OCI-LY3 (cell line): ENCODE measurements at regions not wholly inside any gene's neighbourhood (a gene's known extent, or its start where the extent isn't known, plus 50 kb on each side); places are given as distances from the start of the nearest gene placed in this dataset.

Experiments
- EZH2phosphoT487 ChIP-seq: fragments of 200-600 bp; shearing (Covaris generic); IDR thresholded peaks from 2 replicates; pipeline ENCODE4 v1.6.1; 2018; ENCODE audit warnings: antibody characterized with exemption, mixed run types, low read depth
- TF ChIP-seq, protein P1 (sequence below): fragments of 200-600, 300-600 bp; sonication (generic); IDR thresholded peaks from 2 replicates; pipeline ENCODE4 v1.5.1; 2014; ENCODE audit warnings: antibody characterized with exemption, low read length, low read depth

DNA sequence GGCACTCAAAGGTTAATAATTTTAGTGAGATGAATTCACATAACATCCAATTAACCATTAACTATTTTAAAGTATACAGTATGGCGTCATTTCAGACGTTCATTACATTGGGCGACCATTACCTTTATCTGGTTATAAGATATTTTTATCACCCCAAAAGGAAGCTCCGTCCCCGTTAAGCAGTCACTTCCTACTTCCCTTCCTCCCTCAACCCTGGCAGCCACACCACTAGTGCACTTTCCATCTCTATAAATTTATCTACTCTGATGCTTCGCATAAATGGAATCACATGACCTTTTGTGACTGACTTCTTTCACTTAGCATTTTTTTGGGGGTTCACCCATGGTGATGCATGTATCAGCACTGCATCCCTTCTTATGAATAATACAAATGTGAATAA, 168.3 kb upstream of the PUM3 start:
- TF ChIP-seq EZH2phosphoT487, result no peak
- TF ChIP-seq, protein P1, sequence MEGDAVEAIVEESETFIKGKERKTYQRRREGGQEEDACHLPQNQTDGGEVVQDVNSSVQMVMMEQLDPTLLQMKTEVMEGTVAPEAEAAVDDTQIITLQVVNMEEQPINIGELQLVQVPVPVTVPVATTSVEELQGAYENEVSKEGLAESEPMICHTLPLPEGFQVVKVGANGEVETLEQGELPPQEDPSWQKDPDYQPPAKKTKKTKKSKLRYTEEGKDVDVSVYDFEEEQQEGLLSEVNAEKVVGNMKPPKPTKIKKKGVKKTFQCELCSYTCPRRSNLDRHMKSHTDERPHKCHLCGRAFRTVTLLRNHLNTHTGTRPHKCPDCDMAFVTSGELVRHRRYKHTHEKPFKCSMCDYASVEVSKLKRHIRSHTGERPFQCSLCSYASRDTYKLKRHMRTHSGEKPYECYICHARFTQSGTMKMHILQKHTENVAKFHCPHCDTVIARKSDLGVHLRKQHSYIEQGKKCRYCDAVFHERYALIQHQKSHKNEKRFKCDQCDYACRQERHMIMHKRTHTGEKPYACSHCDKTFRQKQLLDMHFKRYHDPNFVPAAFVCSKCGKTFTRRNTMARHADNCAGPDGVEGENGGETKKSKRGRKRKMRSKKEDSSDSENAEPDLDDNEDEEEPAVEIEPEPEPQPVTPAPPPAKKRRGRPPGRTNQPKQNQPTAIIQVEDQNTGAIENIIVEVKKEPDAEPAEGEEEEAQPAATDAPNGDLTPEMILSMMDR, result no peak
